GM12865 (cell line): ENCODE measurements at regions not wholly inside any gene's neighbourhood (a gene's known extent, or its start where the extent isn't known, plus 50 kb on each side); places are given as distances from the start of the nearest gene placed in this dataset.
"Not testable (repeated sequence)": the region's sequence is repeated elsewhere in the genome, so short reads cannot be mapped to it uniquely, and the experiment has no call there.

ENCODE experiments used
- DNase-seq: peaks from one replicate; pipeline ENCODE4 v3.0.0; 2010; ENCODE audit warnings: low read depth
- H3K4me3 ChIP-seq: 2 replicates; pipeline ENCODE4 v1.5.1; 2011; ENCODE audit warnings: mild to moderate bottlenecking, low read depth, low read length, control low read depth
- TF ChIP-seq, protein P1 (sequence below): IDR thresholded peaks from 2 replicates; pipeline ENCODE4 v1.5.1; 2011; ENCODE audit warnings: low read length, control low read depth, low read depth, inconsistent platforms; ENCODE audit not compliant: insufficient read depth; ENCODE audit errors: missing control alignments

- peak; percentile 85 for DNase-seq
- no peak overlapping the region for H3K4me3 ChIP-seq
- TF ChIP-seq, protein P1, sequence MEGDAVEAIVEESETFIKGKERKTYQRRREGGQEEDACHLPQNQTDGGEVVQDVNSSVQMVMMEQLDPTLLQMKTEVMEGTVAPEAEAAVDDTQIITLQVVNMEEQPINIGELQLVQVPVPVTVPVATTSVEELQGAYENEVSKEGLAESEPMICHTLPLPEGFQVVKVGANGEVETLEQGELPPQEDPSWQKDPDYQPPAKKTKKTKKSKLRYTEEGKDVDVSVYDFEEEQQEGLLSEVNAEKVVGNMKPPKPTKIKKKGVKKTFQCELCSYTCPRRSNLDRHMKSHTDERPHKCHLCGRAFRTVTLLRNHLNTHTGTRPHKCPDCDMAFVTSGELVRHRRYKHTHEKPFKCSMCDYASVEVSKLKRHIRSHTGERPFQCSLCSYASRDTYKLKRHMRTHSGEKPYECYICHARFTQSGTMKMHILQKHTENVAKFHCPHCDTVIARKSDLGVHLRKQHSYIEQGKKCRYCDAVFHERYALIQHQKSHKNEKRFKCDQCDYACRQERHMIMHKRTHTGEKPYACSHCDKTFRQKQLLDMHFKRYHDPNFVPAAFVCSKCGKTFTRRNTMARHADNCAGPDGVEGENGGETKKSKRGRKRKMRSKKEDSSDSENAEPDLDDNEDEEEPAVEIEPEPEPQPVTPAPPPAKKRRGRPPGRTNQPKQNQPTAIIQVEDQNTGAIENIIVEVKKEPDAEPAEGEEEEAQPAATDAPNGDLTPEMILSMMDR: peak; percentile 78
Observed at GRCh38 chr7:35975851-35976454, 175.1 kb downstream of the SEPTIN7 start.

DNA sequence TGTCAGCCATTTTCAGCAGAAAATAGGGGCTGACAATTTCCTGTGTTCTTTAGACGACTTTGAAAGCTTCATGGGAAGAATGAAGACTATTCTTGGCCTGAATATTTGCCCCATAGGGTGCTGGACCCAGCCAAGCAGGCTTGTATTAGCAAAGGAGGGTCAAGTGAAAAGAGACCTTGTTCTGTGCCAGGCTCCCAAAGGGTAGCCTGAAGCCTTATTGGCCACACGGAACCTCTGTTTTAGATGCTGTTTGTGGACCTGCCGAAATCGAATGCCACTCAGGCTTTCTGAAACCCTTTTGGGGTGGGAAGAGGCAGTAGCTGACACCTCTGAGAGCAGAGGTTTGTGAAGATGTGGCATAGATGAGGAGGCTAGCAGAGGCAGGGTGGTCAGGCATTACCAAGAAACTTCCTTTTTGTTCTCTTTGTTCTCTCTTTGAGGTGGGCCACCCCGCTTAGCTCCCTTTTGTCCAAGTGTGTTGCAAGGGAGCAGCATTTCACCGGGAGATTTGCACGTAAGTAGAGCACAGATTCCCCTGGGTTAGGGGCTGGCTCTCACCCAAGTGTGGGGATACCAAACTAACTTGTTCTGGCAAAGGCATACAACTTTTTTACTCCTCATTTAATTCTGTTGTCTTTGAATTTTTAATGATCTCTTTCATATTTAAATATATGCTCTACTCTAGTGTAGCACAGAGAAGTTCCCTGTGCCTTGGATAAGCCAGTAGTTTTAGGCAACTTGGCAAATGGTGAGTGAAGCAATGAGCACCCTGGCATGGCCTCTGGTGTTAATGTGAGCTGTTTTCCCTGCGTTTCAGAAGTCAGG lies 174.0 kb upstream of the EEPD1 start:
- H3K4me3 ChIP-seq, DNase-seq: not testable (repeated sequence)

DNA sequence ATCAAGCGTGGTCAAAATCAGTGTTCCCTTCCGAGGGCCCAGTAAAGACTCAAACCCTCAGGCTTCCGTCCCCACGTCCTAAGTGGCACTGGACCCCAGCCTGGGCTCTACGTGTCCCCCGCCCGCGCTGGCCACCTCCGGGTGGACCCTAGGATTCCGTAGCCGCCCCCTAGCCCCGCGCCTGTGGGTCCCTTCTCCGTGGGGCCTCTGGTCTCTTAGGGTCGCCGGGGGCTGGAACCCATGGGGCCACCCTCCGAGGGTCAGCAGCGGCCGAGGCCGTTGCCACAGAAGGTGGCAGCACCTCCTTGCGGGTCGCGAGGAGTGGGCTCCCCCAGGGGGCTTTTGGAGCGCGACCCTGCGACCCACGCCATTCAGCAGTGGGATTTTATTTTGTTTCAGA lies 170.5 kb upstream of the EEPD1 start:
- DNase-seq: no peak
- no peak overlapping the region for H3K4me3 ChIP-seq
- TF ChIP-seq, protein P1: no peak

- TF ChIP-seq, protein P1: no peak
- H3K4me3 ChIP-seq: no peak overlapping the region
- no peak for DNase-seq
Observed at GRCh38 chr7:35983626-35984025, 169.4 kb upstream of the EEPD1 start.

- DNase-seq: peak; percentile 77
- TF ChIP-seq, protein P1: peak; percentile 89
- H3K4me3 ChIP-seq: no peak overlapping the region
Observed at GRCh38 chr7:35985126-35985754, 167.8 kb upstream of the EEPD1 start.

- H3K4me3 ChIP-seq: no peak overlapping the region
- TF ChIP-seq, protein P1: no peak
- no peak for DNase-seq
Observed at GRCh38 chr7:35987016-35987415, 166.0 kb upstream of the EEPD1 start.

DNA sequence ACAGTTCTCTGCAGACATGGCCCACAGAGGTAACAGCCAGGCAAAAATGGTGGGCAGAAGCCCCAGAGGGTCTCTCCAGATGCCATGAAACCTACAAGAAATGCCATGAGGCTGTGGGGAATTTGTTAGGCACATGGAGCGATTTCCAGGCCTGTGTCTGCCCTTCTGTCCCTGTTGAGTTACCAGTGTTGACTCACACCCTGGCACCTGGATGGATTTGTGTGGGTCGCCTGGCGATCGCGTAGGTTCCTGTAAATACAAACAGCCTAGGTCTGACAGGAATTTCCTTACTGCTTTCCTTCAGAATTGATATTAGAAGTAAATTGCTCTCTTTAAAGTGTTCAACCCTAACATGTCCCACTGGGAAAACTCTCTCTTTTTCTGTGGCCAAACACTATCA lies 164.9 kb upstream of the EEPD1 start:
- H3K4me3 ChIP-seq: no peak overlapping the region
- TF ChIP-seq, protein P1: no peak
- DNase-seq: no peak
